Mucosa of stomach (tissue), 1 donor: ENCODE measurements at regions not wholly inside any gene's neighbourhood (a gene's known extent, or its start where the extent isn't known, plus 50 kb on each side); places are given as distances from the start of the nearest gene placed in this dataset.

Experiments
- H3K27me3 ChIP-seq: one replicate; pipeline ENCODE4 v1.7.0; 2013; ENCODE audit warnings: mild to moderate bottlenecking, low read length; ENCODE audit not compliant: control insufficient read depth, insufficient read depth
- H3K36me3 ChIP-seq: one replicate; pipeline ENCODE4 v1.7.0; 2013; ENCODE audit warnings: low read length; ENCODE audit not compliant: control insufficient read depth, insufficient read depth
- H3K4me1 ChIP-seq: one replicate; pipeline ENCODE4 v1.7.0; 2013; ENCODE audit warnings: mild to moderate bottlenecking, low read length; ENCODE audit not compliant: control insufficient read depth, insufficient read depth
- H3K4me3 ChIP-seq: one replicate; pipeline ENCODE4 v1.7.0; 2013; ENCODE audit warnings: low read length
- H3K9ac ChIP-seq: one replicate; pipeline ENCODE4 v1.7.0; 2013; ENCODE audit warnings: mild to moderate bottlenecking, low read length, moderate library complexity
- H3K9me3 ChIP-seq: one replicate; pipeline ENCODE4 v1.7.0; 2013; ENCODE audit warnings: mild to moderate bottlenecking, low read length, moderate library complexity; ENCODE audit not compliant: control insufficient read depth
- donor health status: Pancreatic carcinoma.

DNA sequence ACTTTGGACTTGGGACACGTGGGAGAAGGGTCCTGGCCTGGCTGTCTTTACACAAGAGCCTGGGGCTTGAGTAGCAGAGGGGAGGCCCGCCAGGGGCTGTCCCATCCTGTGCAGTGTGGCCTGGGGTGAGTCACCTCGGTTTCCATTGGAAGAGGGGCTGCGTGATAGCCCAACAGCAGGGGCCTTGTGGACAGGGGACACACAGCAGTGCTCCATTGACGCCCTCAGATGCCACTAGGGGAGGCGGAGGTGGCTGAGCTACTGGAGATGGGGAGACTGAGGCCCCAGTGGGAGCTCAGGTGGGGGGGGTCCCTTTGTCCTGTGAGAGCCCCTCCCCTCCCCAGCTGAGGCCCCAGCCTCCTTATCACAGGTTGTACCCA, 50.0 kb upstream of the RNU6ATAC start:
- no peak overlapping the region for H3K9ac ChIP-seq
- peaks cover 3% of the 10 kb centered on the region for H3K4me1 ChIP-seq
- H3K27me3 ChIP-seq: no peaks in the 10 kb centered on the region
- no peaks in the 10 kb centered on the region for H3K9me3 ChIP-seq
- H3K36me3 ChIP-seq: no peaks in the 10 kb centered on the region
- H3K4me3 ChIP-seq: no peak overlapping the region

DNA sequence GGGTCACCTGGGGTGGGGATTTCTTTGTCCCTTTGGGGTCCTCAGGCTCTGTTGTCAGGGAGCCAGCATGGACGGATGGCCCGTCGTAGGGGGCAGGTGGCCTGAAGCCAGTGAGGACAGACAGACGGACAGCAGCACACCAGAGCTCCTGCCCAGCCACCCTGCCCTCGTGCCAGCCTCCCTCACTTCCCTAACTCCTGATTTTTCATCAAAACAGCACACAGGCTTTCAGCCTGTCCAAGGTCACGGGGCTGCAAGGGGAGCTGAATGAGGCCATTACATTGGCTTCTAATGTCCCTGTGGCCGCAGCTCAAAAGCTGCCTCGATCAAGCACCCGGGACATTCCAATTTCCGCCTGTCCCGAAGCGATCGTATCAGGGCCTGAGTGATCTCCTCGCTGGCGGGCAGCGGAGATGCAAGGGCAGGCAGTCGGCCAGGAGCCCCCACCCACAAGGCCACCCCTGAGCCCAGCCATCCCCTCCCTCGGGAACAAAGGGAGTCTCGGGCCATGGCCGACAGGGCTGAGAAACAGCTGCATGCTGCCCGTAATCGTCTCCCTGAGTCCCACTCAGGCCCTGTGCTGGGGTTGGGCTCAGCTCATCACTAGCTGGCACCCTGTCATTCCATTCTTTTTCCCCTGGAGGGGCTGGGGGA, 50.5 kb upstream of the RNU6ATAC start:
- peaks cover 3% of the 10 kb centered on the region for H3K4me1 ChIP-seq
- H3K9me3 ChIP-seq: no peaks in the 10 kb centered on the region

DNA sequence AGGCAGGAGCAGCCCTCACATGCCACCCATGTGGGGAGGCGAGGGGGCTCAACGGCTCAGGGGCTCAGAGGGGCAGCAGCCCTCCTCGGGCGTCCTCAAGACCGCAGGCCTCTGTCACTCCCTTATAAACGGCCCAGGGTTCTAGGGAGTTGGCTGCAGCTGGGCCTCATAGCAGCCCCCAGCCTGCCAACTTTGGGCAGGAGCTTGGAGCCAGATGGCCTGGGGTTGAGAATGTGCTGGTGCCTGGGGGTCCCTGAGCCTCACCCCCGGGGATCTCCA, 51.0 kb upstream of the RNU6ATAC start:
- Histone ChIP-seq H3K9ac (peak overlapping the region; percentile 22), H3K9me3 (no peaks in the 10 kb centered on the region), H3K4me1 (peaks cover 3% of the 10 kb centered on the region), H3K36me3 (no peaks in the 10 kb centered on the region), H3K27me3 (no peaks in the 10 kb centered on the region), H3K4me3 (no peak overlapping the region)

More for the DNA sequence above, 50.5 kb upstream of the RNU6ATAC start:
- Histone ChIP-seq H3K36me3 (no peaks in the 10 kb centered on the region), H3K4me3 (no peak overlapping the region), H3K9ac (no peak overlapping the region), H3K27me3 (no peaks in the 10 kb centered on the region)

DNA sequence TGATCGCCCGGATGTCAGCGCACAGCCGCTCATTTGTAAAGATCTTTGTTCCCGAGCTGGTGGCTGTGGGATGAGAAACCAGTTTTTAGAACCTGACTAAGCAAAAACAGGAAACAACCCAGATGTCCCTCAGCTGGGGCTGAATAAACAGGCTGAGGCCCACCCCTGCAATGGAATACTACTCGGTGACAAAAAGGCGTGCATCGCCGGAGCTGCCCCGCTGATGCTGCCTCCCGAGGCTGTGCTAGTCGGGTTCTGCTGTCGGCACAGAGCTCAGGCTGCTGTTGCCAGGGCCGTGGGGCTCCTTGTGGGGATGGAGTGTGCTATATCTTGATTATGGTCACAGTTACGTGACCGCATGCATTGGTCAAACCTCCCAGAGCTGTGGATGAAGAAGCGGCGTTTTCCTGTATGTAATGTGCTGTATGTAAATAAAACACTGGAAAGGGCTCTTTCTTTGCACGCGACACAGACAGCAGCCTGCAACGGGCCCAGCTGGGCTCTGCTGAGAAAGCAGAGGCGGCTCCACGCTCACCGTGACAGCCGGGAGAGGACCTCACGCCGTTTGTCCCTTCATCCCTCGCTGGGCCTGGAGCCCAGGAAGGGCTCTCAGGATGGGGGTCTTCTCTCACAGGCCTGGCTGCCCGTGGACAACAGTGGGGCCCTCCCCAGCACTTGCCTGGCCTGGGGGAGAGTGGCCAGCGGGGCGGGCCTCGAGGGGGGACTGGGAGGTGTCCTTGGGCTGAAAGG, 51.5 kb upstream of the RNU6ATAC start:
- Histone ChIP-seq H3K27me3 (no peaks in the 10 kb centered on the region), H3K9ac (peak overlapping the region; percentile 22), H3K36me3 (no peaks in the 10 kb centered on the region), H3K4me3 (no peak overlapping the region), H3K9me3 (no peaks in the 10 kb centered on the region), H3K4me1 (peaks cover 3% of the 10 kb centered on the region)

DNA sequence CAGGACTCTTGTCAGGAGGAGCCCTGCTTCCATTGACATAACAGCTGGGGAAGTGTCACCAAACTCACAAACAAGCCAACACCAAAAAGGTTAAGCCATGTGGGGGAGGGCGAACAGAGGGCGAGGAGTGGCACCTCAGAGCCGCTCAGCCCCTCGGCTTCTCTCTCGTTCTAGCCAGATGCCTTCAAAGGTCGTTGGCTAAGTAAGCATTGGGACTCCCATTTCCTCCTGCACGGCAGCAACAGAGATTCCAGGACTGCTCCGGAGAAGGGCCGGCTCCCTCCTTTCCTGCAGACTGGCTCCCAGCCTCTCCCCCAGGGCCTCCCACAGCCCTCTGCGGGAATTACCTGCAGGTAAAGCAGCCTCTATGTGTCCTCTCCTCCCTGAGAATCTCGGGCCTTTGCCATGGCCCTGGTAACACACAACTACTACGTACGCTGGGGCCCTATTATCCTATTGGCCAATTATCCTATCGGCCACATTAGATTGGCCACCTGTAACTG, 52.1 kb upstream of the RNU6ATAC start:
- Histone ChIP-seq H3K36me3 (no peaks in the 10 kb centered on the region), H3K27me3 (no peaks in the 10 kb centered on the region), H3K9me3 (no peaks in the 10 kb centered on the region), H3K9ac (no peak overlapping the region), H3K4me1 (peaks cover 3% of the 10 kb centered on the region), H3K4me3 (no peak overlapping the region)

DNA sequence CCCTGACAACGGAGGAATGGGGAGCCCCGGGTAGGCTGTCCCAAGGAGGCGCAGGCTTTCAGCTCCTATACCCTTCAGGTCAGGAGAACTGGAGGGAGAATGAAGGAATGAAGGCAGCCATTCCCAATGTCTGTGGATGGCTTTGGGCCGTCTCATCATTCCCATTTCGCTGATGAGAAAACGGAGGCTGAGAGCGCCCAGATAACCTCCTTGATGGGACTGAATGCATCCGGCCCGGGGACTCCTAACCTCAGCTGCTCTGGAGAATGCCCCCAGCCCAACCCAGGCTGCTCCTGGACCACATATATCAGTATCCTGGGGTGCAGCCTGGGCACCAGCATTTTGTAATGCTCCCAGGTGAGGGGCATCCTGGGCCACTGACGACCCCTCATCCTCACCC, 52.6 kb upstream of the RNU6ATAC start:
- Histone ChIP-seq H3K9ac (no peak overlapping the region), H3K27me3 (no peaks in the 10 kb centered on the region), H3K36me3 (no peaks in the 10 kb centered on the region), H3K4me1 (peaks cover 3% of the 10 kb centered on the region), H3K9me3 (no peaks in the 10 kb centered on the region), H3K4me3 (no peak overlapping the region)

DNA sequence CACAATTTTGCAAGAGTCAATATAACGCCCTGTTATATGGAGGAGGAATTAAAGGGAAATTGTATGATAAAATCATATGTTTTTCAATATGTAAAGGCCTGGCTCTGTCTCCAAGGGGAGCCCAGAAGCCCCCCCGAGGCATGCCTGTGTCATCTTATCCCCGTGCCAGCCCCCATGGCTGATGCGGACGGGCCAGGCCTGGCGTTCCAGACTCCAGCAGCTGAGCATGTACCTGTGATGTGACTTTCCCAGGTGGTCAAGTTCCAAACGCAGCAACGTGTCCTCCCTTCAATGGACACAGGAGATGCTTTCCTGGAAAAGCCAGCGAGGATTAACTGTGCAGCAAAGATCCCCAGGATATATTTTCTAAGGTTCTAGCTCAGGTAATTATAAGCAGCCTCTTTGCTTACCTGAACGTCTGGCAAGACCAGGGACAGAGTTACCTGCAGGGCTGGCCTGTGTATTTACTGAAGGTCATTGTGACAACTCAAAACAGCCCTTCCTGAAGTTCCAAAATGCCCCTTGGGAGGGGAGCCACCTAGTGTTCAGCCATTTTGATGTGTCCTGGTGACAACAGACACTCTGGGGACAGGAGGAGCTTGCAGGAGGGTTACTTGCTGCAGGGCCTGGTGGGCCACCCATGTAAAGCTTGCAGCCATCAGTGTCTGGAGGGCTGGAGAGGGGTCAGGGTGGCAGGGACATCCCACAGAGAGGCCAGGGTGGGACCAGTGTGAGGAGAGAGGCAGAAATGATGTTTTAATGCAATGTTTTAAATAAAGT, 53.3 kb upstream of the RNU6ATAC start:
- Histone ChIP-seq H3K4me3 (no peak overlapping the region), H3K9ac (no peak overlapping the region), H3K9me3 (no peaks in the 10 kb centered on the region), H3K36me3 (no peaks in the 10 kb centered on the region), H3K27me3 (no peaks in the 10 kb centered on the region), H3K4me1 (peaks cover 3% of the 10 kb centered on the region)

DNA sequence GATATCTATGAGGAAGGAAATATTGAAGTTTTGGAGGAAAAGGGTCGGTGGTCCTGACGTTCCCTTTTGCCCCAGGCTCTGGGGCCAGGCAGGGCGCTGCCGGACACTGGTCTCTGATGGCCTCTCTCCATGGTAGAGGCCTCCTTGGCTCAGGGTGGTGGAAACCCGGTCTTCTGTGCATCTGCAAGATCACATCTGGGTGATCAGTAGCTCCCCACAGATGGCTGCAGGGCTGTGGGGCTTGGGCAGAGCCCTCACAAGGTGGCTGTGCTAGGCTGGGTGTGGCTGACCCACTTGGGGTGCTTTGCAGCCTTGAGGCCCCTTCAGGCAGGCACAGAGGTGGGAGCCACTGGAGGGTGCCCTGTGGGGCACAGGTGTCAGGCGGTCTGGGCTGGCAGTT, 53.9 kb upstream of the RNU6ATAC start:
- Histone ChIP-seq H3K9me3 (no peaks in the 10 kb centered on the region), H3K4me1 (peaks cover 3% of the 10 kb centered on the region), H3K27me3 (no peaks in the 10 kb centered on the region), H3K36me3 (no peaks in the 10 kb centered on the region), H3K4me3 (no peak overlapping the region), H3K9ac (no peak overlapping the region)

DNA sequence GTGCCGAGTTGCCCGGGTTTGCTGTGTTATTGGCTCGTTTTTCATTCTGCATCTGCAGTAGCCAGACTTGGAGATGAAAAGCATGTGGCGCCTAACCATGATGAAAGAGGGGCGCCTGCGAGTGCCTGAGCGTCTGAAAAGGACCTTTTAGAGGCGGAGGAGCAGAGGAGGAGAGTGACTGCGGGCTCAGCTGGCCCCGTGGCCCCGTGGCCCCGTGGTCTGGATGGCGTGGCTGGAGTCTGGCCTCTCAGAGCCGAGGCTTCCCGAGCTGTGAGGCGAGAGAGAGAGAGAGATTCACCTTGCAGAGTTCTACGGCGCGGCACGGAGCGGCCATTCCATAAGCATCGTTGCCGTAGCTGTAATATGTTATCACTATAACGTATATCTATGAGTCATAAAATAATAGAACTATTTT, 55.3 kb upstream of the RNU6ATAC start:
- no peaks in the 10 kb centered on the region for H3K36me3 ChIP-seq
- no peak overlapping the region for H3K4me3 ChIP-seq
- H3K9me3 ChIP-seq: no peaks in the 10 kb centered on the region
- H3K4me1 ChIP-seq: peaks cover 2% of the 10 kb centered on the region
- no peaks in the 10 kb centered on the region for H3K27me3 ChIP-seq
- no peak overlapping the region for H3K9ac ChIP-seq

DNA sequence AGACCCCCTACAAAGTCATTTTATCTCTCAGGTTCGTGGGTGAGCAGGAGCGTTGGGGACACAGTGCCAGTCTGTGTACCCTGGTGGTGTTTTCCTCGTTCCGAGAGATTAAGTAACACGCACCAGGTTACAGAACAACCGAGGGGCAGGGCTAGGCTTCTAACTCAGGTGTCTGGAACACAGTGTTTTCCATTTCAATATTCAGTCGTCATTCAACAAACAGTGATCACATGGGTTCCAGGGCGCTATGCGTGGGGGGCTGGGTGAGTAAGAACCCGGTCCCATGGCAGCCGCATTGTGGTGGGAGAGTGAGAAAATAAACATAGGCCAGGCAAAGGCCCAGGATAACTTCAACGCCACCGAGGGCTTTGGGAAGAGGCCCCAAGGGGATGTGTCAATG, 55.9 kb upstream of the RNU6ATAC start:
- H3K9me3 ChIP-seq: no peaks in the 10 kb centered on the region
- no peaks in the 10 kb centered on the region for H3K36me3 ChIP-seq
- no peaks in the 10 kb centered on the region for H3K4me1 ChIP-seq
- no peak overlapping the region for H3K4me3 ChIP-seq
- H3K9ac ChIP-seq: no peak overlapping the region
- H3K27me3 ChIP-seq: no peaks in the 10 kb centered on the region

DNA sequence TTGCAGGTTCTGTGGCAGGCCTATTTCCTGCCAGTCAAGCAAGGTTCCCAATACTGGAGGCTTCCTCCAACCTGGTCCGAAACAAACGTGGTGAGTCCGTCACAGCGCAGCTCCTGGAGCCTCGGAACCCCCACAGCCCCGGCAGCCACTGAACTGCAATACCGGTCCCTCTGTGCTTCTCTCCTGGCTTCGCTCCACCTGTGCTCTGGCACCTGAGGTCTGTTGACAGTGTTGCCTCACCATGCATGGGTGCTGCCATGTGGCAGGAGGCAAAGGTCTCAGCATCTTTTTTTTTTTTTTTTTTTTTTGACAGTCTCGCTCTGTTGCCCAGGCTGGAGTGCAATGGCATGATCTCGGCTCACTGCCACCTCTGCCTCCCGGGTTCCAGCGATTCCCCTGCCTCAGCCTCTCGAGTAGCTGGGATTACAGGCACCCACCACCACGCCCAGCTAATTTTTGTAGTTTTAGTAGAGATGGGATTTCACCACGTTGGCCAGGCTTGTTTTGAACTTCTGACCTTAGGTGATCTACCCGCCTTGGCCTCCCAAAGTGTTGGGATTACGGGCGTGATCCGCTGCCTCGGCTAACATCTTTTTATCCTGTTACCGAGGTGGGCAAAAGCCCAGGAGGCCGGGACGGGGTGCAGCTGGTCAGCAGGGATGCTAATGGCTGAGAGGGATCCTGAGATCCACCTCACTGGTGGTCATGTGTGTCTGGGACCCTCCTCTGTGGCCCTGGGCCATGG, 57.1 kb upstream of the RNU6ATAC start:
- H3K9ac ChIP-seq: no peak overlapping the region
- H3K4me1 ChIP-seq: no peaks in the 10 kb centered on the region
- H3K9me3 ChIP-seq: no peaks in the 10 kb centered on the region
- no peak overlapping the region for H3K4me3 ChIP-seq
- no peaks in the 10 kb centered on the region for H3K36me3 ChIP-seq
- peaks cover 6% of the 10 kb centered on the region for H3K27me3 ChIP-seq
